Loucy (cell line): ENCODE measurements at regions not wholly inside any gene's neighbourhood (a gene's known extent, or its start where the extent isn't known, plus 50 kb on each side); places are given as distances from the start of the nearest gene placed in this dataset.

Experiments used
- CTCF ChIP-seq: fragments of 200-600 bp; sonication (generic); conservative IDR thresholded peaks from 2 replicates; pipeline ENCODE4 v1.5.1; 2014; ENCODE audit warnings: mild to moderate bottlenecking, antibody characterized with exemption, low read length
- EZH2phosphoT487 ChIP-seq: fragments of 200-600 bp; IDR thresholded peaks from 2 replicates; pipeline ENCODE4 v1.6.1; 2018; ENCODE audit warnings: antibody characterized with exemption, mild to moderate bottlenecking, moderate library complexity, borderline replicate concordance

- no peak for TF ChIP-seq CTCF
- no peak for TF ChIP-seq EZH2phosphoT487
These were observed 194.7 kb upstream of the GLI2 start for GRCh38 chr2:120540719-120541552.
